WERI-Rb-1 (cell line): ENCODE measurements at regions not wholly inside any gene's neighbourhood (a gene's known extent, or its start where the extent isn't known, plus 50 kb on each side); places are given as distances from the start of the nearest gene placed in this dataset.

Experiments used
- DNase-seq: peaks from one replicate; pipeline ENCODE4 v3.0.0-alpha.2; 2020
- H3K27ac ChIP-seq: fragments of 250-450 bp; sonication (Bioruptor Pico); 2 replicates; pipeline ENCODE4 v1.5.1; 2020; ENCODE audit warnings: mild to moderate bottlenecking, moderate library complexity
- H3K27me3 ChIP-seq: fragments of 250-450 bp; sonication (Bioruptor Pico); 2 replicates; pipeline ENCODE4 v1.5.1; 2021; ENCODE audit warnings: mild to moderate bottlenecking, low read depth, moderate library complexity; ENCODE audit not compliant: insufficient read depth, severe bottlenecking
- H3K36me3 ChIP-seq: fragments of 250-450 bp; sonication (Bioruptor Pico); 2 replicates; pipeline ENCODE4 v1.5.1; 2020; ENCODE audit warnings: mild to moderate bottlenecking, moderate library complexity
- H3K4me3 ChIP-seq: 2 replicates; pipeline ENCODE4 v1.5.1; 2011; ENCODE audit warnings: low read depth, mild to moderate bottlenecking, control low read depth, low read length
- H3K9me3 ChIP-seq: fragments of 250-450 bp; sonication (Bioruptor Pico); 2 replicates; pipeline ENCODE4 v1.5.1; 2021; ENCODE audit warnings: mild to moderate bottlenecking, moderate library complexity; ENCODE audit not compliant: severe bottlenecking
- TF ChIP-seq, protein P1 (sequence below): IDR thresholded peaks from 2 replicates; pipeline ENCODE4 v1.5.1; 2011; ENCODE audit warnings: low read depth, mild to moderate bottlenecking, control low read depth, inconsistent platforms, low read length

DNA sequence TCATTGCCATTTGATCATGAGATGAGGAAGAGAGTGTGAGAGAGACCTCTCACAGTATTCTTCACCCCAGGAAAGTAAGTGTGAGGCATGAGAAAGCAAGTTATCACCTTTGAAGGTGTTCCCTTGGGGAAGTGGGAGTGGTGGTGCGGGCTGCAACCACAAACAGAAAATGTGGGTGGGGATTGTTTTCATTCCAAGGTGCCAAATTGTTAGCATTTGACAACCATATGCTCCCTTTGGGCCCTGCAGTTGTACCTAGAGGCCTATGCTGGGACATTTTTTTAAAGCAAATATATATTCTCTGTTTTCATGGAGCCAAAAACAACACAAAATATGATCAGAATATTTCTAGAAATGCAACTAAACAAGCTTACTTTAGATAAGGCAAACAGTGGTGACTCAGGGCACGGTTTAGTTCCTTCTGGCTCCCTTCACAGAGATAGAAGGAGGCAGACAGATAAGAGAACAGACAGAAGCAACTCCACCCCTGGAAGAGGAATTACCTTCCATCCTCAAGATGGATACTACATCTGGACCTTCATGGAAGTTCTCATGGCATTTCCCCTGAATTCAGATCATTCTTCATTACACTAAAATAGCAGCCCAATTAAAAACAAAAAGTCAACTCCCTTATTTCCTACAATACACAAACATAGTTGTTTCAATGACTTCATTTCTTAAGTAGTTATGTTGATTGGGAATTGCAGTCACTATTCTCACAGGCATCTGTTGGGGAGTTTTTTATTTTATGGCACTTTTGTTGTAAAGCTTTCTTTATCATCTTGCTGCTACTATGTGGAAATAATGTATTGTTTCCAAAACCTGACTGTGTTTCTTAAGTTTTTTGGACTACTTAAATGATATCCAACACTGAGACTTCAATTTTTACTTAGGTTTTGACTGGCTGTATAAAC is 416.6 kb downstream of the PLK2 start:
- no peaks in the 10 kb centered on the region for H3K9me3 ChIP-seq
- no peaks in the 10 kb centered on the region for H3K36me3 ChIP-seq
- no peaks in the 10 kb centered on the region for H3K27me3 ChIP-seq
- no peak for DNase-seq
- TF ChIP-seq, protein P1, sequence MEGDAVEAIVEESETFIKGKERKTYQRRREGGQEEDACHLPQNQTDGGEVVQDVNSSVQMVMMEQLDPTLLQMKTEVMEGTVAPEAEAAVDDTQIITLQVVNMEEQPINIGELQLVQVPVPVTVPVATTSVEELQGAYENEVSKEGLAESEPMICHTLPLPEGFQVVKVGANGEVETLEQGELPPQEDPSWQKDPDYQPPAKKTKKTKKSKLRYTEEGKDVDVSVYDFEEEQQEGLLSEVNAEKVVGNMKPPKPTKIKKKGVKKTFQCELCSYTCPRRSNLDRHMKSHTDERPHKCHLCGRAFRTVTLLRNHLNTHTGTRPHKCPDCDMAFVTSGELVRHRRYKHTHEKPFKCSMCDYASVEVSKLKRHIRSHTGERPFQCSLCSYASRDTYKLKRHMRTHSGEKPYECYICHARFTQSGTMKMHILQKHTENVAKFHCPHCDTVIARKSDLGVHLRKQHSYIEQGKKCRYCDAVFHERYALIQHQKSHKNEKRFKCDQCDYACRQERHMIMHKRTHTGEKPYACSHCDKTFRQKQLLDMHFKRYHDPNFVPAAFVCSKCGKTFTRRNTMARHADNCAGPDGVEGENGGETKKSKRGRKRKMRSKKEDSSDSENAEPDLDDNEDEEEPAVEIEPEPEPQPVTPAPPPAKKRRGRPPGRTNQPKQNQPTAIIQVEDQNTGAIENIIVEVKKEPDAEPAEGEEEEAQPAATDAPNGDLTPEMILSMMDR: no peak
- no peak overlapping the region for H3K4me3 ChIP-seq
- no peak overlapping the region for H3K27ac ChIP-seq

DNA sequence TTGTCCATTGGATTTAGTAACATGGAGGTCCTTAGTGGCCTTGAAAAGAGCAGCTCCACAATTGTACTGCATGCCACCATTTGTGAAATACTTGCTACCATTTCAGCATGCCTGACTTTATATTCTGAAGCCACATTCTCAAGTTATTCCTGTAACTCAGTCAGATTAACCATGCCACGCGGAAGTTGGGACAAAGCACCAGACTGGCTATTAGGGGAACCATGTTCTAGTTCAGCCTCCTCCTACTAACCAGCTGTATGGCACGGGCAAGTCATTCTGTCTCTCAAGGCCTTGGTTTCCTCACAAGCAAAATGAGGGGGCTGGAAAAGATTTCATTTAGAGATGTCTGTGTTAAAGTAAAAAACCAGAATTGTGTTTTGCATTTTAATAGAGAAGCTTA is 418.0 kb downstream of the PLK2 start:
- H3K27ac ChIP-seq: no peak overlapping the region
- no peaks in the 10 kb centered on the region for H3K9me3 ChIP-seq
- H3K4me3 ChIP-seq: no peak overlapping the region
- no peaks in the 10 kb centered on the region for H3K36me3 ChIP-seq
- TF ChIP-seq, protein P1: no peak
- no peak for DNase-seq
- H3K27me3 ChIP-seq: no peaks in the 10 kb centered on the region

DNA sequence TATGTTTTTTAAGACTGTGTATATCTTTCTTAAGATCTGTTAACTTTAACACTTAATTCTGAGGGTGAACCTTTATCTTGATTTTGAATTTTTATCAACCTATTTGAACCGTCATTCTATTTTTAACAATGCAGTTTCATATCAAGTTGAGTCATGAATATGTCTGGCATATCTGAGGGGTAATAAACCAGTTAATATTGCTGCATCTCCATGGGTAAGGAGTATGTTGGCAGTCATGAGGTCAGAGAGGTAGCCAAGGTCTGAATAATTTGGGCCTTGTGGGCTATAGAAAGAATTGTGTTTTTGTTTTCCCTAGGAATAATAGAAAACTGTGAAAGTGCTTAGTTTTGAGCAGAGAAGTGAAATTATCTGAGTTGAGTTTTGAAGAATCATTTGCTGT is 419.0 kb downstream of the PLK2 start:
- no peaks in the 10 kb centered on the region for H3K9me3 ChIP-seq
- H3K4me3 ChIP-seq: no peak overlapping the region
- H3K36me3 ChIP-seq: no peaks in the 10 kb centered on the region
- H3K27ac ChIP-seq: no peak overlapping the region
- no peaks in the 10 kb centered on the region for H3K27me3 ChIP-seq
- DNase-seq: no peak
- TF ChIP-seq, protein P1: no peak

DNA sequence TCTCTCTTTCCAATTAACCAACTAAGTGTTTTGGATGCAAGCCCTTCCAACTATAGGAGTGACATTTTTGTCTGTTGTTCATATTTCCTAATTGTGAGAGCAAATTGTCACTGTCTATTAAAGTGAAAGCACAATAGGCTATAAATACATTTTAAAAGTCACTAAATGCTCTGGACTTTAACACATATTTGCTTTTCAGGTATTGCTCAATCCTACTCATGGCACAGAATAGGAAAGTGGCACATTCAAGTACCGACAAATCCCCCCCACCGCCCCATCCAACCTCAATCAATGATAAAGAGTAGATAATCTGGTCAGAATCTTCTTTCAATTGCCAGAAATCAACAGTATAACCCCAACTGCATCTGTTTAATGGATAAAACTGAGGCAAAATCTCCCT is 419.8 kb downstream of the PLK2 start:
- no peak overlapping the region for H3K4me3 ChIP-seq
- no peak overlapping the region for H3K27ac ChIP-seq
- DNase-seq: no peak
- no peaks in the 10 kb centered on the region for H3K9me3 ChIP-seq
- TF ChIP-seq, protein P1: no peak
- H3K27me3 ChIP-seq: no peaks in the 10 kb centered on the region
- H3K36me3 ChIP-seq: no peaks in the 10 kb centered on the region

DNA sequence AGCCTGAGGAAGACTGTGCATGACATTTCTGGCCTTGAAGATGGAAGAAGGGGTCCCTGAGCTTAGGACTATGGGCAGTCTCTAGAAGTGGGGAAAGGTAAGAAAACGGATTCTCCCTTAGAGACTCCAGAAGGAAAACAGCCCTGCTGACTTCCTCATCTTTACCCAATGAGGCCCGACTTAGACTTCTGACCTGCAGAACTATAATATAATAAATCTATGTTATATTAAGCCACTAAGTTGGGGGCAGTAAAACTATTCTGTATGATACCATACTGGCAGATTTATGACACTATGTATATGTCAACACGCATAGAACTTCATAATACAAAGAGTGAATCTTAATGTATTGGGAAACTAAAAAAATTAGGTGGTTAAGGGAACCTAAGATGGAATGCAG is 422.0 kb downstream of the PLK2 start:
- Histone ChIP-seq H3K4me3 (no peak overlapping the region), H3K36me3 (no peaks in the 10 kb centered on the region), H3K27me3 (no peaks in the 10 kb centered on the region), H3K9me3 (no peaks in the 10 kb centered on the region), H3K27ac (no peak overlapping the region)
- TF ChIP-seq, protein P1: no peak
- DNase-seq: no peak

DNA sequence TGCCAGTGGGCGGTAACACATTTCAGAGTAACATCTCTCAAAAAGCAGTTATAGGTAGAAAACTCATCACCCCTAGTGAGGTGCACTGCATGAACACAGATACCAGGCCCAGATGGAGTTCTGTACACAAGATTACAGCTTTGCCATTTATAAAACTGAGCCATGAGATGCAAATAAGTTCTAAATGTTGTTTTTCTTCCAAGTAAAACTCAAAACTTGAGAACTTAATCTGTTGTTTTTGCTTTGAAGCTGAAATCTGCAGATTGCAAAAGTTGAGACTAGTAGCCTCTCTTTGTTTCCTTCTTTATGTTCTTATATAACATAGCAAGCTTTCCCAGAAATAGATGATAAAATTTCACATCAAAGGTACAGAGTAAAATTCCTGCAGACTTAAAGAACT is 434.1 kb downstream of the PLK2 start:
- no peaks in the 10 kb centered on the region for H3K27me3 ChIP-seq
- DNase-seq: no peak
- no peak overlapping the region for H3K27ac ChIP-seq
- TF ChIP-seq, protein P1: no peak
- no peaks in the 10 kb centered on the region for H3K36me3 ChIP-seq
- no peak overlapping the region for H3K4me3 ChIP-seq
- no peaks in the 10 kb centered on the region for H3K9me3 ChIP-seq
